ENCODE measurements at regions not wholly inside any gene's neighbourhood (a gene's known extent, or its start where the extent isn't known, plus 50 kb on each side); places are given as distances from the start of the nearest gene placed in this dataset.

DNA sequence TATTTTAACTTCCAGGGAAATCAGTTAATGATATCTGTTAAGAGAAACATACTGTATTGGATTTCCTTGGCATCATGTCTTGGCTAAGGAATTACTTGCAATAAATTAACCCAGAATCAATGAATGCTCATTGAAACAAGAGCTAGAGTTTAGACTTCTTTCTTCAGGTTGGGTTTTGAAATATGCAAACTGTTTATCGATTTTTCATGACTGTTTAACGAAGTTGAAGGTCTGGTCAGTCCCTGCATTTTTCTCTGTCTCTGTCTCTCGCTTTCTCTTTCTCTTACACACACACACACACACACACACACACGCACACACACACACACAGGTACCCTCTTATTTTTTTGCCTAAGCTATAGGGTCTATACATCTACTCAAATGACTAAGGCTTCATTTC lies 981.0 kb downstream of the SUCLG1 start:
- no peak overlapping the region for H3K4me3 ChIP-seq
- no peak for DNase-seq (ENCODE audit: low spot score)
- TF ChIP-seq CTCF (IDR thresholded peaks at IDR 0.05) = no peak
- no peak overlapping the region for H3K27ac ChIP-seq

- DNase-seq (ENCODE audit: low spot score) = no peak
- no peak overlapping the region for H3K4me3 ChIP-seq
- H3K27ac ChIP-seq = no peak overlapping the region
- no peak for TF ChIP-seq CTCF (IDR thresholded peaks at IDR 0.05)
Observed at GRCh38 chr2:83475371-83475770, 983.7 kb downstream of the SUCLG1 start.

DNA sequence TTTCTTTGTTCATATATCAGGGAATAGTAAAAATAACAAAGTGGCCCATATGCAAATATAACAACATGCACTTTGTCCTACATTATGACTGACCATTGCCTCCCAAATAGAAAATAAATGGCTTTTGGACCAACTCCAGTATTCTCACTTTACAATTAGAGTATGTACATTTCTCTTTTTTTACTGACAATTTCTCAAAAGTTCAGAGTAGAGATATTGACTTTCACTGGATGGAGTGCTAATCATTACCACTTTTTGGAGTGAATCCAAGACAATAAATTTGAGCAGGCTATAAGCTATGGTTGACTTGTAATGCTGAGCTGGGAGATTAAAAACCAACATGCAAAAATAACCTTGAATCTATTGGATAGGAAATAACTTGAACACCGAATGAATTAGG lies 987.4 kb downstream of the SUCLG1 start:
- Histone ChIP-seq H3K27ac (no peak overlapping the region), H3K4me3 (no peak overlapping the region)
- DNase-seq (ENCODE audit: low spot score) = no peak
- TF ChIP-seq CTCF (IDR thresholded peaks at IDR 0.05) = no peak

GRCh38 chr2:83470928-83471327 lies 988.2 kb downstream of the SUCLG1 start:
- no peak overlapping the region for H3K4me3 ChIP-seq
- TF ChIP-seq CTCF (IDR thresholded peaks at IDR 0.05) = no peak
- no peak overlapping the region for H3K27ac ChIP-seq
- DNase-seq (ENCODE audit: low spot score) = no peak

- Histone ChIP-seq H3K27ac (no peak overlapping the region), H3K4me3 (no peak overlapping the region)
- no peak for DNase-seq (ENCODE audit: low spot score)
- TF ChIP-seq CTCF (IDR thresholded peaks at IDR 0.05) = no peak
Observed at GRCh38 chr2:83464444-83464843, 994.6 kb downstream of the SUCLG1 start.

DNA sequence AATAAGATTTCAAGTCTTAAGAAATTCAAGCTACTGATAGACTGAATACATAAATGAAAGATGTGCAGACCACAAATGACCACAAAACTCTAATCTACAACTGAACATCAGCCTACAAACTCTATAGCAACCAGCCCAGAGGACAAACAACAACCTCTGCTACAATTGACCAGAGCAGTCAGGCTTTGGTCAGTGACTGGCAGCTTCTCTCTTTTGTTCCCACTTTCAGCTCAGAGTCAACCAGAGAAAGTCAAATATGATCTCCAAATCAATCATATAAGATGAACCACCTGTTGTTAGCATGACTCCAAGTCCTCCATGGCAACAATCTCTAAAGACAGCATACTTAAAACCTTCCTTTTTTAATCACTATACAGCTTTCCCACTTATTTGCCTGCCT lies 996.2 kb downstream of the SUCLG1 start:
- Histone ChIP-seq H3K27ac (no peak overlapping the region), H3K4me3 (no peak overlapping the region)
- TF ChIP-seq CTCF (IDR thresholded peaks at IDR 0.05) = no peak
- no peak for DNase-seq (ENCODE audit: low spot score)

DNA sequence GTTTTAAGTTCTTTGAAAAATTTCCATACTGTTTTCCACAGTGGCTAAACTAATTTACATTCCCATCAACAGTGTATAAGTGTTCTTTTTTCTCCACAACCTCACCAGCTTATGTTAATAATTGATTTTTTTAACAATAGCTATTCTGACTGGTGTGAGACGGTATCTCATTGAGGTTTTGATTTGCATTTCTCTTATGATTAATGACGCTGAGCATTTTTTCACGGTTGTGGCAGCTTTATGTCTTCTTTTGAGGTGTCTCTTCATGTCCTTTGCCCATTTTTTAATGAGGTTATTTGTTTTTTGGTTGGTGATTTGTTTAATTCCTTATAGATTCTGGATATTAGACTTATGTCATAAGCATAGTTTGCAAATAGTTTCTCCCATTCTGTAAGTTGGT lies 997.9 kb downstream of the SUCLG1 start:
- Histone ChIP-seq H3K4me3 (no peak overlapping the region), H3K27ac (no peak overlapping the region)
- no peak for TF ChIP-seq CTCF (IDR thresholded peaks at IDR 0.05)
- DNase-seq (ENCODE audit: low spot score) = no peak

All from coronary artery (tissue), 2 donors.